ENCODE measurements at regions not wholly inside any gene's neighbourhood (a gene's known extent, or its start where the extent isn't known, plus 50 kb on each side); places are given as distances from the start of the nearest gene placed in this dataset.

DNA sequence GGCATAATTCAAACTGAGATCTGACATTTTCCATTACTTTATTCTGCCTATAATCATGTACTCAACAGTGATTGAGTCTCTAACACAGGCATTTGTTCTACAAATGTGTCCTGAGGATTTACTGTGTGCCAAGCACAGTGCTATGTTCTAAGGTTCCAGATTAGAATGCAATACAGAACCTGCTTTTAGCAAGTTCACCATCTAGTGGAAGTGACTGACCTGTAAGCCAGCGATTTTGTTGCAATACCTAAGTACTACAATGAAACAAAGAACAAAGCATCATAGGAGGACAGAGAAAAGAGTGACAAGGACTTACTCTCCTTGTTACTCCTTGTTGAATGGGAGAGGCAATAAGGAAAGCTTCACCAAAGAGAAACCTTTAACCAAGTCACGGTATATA lies 348.1 kb downstream of the ELAVL2 start:
- no peak overlapping the region for H3K4me3 ChIP-seq (ENCODE audit: low read depth, low read length)
- TF ChIP-seq, protein P1, sequence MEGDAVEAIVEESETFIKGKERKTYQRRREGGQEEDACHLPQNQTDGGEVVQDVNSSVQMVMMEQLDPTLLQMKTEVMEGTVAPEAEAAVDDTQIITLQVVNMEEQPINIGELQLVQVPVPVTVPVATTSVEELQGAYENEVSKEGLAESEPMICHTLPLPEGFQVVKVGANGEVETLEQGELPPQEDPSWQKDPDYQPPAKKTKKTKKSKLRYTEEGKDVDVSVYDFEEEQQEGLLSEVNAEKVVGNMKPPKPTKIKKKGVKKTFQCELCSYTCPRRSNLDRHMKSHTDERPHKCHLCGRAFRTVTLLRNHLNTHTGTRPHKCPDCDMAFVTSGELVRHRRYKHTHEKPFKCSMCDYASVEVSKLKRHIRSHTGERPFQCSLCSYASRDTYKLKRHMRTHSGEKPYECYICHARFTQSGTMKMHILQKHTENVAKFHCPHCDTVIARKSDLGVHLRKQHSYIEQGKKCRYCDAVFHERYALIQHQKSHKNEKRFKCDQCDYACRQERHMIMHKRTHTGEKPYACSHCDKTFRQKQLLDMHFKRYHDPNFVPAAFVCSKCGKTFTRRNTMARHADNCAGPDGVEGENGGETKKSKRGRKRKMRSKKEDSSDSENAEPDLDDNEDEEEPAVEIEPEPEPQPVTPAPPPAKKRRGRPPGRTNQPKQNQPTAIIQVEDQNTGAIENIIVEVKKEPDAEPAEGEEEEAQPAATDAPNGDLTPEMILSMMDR (IDR thresholded peaks at IDR 0.05; ENCODE audit: low read depth, low read length), result no peak
- no peak for TF ChIP-seq POLR2A (IDR thresholded peaks at IDR 0.05; ENCODE audit: extremely low read depth, insufficient read length)
- DNase-seq (ENCODE audit: low read depth), result no peak

DNA sequence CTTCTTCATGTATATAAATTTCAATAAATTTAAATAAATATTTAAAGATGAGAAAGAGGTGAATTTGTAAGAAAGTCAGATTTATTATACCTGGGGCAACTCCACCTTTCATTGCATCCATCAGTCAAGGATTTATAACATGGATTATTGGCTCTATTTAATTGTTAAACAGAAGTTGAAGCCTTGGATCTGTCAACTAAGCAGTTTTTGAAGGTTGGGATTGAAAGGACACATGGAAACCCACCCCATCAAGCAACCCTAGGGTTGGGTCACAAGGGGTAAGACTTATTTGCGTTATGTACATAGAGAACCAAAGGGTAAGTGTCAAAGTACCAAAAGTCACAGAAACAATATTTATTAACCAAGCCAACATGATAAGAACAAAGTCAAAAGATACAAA lies 342.5 kb downstream of the ELAVL2 start:
- no peak overlapping the region for H3K4me3 ChIP-seq (ENCODE audit: low read depth, low read length)
- DNase-seq (ENCODE audit: low read depth), result no peak
- TF ChIP-seq, protein P2, sequence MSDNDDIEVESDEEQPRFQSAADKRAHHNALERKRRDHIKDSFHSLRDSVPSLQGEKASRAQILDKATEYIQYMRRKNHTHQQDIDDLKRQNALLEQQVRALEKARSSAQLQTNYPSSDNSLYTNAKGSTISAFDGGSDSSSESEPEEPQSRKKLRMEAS (IDR thresholded peaks at IDR 0.05; ENCODE audit: low read depth, low read length), result no peak
- TF ChIP-seq, protein P1 (IDR thresholded peaks at IDR 0.05; ENCODE audit: low read depth, low read length), result no peak
- TF ChIP-seq MYC (IDR thresholded peaks at IDR 0.05; ENCODE audit: low read depth, low read length) (no peak), POLR2A (IDR thresholded peaks at IDR 0.05; ENCODE audit: extremely low read depth, insufficient read length) (no peak)

DNA sequence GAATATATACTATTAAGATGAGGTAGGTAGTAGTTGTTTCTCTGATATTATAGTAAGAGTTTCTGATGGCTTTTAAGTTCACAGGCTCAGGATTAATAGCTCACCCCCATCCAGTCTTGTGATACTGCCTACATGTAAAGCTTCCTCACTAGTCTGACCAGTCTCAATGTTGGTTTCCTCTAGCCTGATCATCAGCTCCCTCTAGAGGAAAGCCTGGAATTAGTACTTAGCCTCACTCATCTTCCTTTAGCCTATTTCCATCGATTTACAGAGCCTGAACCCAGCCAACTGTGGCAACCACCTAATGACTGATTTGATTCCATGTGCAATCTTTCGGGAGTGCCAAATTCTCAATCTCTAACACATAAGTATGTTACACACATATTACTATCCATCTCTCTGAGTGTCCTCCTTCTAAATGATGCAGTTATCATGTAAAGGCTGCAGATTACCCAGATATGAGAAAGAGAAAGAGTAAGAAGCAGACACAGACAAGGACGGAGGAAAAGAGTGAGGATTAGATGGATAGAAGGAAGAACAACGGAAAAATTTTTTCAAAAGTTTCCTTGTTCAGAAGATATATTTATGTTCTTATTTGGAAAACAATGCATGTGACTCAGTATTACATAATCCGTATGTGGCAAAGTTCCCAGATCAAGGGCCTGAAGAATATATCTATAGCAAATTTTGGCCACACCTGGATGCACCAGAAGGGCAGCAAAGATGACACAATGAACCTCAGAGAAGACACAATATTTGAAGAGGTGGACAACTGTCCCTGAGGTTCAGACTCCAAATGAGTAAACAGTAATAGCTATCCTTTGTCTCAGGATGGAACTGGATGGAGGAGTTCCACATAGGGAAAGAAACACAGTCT lies 333.7 kb downstream of the ELAVL2 start:
- no peak overlapping the region for H3K4me3 ChIP-seq (ENCODE audit: low read depth, low read length)
- peak; percentile 20 for DNase-seq (ENCODE audit: low read depth)

DNA sequence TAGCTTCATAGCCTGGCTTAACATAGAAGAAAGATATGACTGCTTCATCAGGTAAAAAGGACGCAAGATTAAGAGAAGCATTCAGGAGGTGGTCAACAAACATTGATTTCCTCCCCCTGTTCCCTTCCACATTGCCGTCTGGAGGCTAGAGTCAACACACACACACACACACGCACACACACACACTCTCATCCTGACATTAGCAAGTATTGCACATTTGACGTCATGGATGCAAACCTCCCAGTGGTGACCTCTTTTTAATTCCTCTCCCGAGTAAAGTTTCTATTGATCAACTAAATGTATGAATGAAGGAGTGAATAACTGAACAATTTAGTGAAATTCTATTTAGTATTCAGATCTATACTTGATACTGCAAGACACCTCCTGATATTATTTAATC lies 332.8 kb downstream of the ELAVL2 start:
- TF ChIP-seq, protein P2 (IDR thresholded peaks at IDR 0.05; ENCODE audit: low read depth, low read length), result no peak
- TF ChIP-seq, protein P1 (IDR thresholded peaks at IDR 0.05; ENCODE audit: low read depth, low read length), result no peak
- TF ChIP-seq MYC (IDR thresholded peaks at IDR 0.05; ENCODE audit: low read depth, low read length), result no peak
- H3K4me3 ChIP-seq (ENCODE audit: low read depth, low read length), result no peak overlapping the region
- no peak for DNase-seq (ENCODE audit: low read depth)

More for the DNA sequence above, 333.7 kb downstream of the ELAVL2 start:
- TF ChIP-seq POLR2A (IDR thresholded peaks at IDR 0.05; ENCODE audit: extremely low read depth, insufficient read length), result no peak
- TF ChIP-seq, protein P2 (IDR thresholded peaks at IDR 0.05; ENCODE audit: low read depth, low read length), result no peak
- no peak for TF ChIP-seq MYC (IDR thresholded peaks at IDR 0.05; ENCODE audit: low read depth, low read length)
- TF ChIP-seq, protein P1 (IDR thresholded peaks at IDR 0.05; ENCODE audit: low read depth, low read length), result peak; percentile 13

DNA sequence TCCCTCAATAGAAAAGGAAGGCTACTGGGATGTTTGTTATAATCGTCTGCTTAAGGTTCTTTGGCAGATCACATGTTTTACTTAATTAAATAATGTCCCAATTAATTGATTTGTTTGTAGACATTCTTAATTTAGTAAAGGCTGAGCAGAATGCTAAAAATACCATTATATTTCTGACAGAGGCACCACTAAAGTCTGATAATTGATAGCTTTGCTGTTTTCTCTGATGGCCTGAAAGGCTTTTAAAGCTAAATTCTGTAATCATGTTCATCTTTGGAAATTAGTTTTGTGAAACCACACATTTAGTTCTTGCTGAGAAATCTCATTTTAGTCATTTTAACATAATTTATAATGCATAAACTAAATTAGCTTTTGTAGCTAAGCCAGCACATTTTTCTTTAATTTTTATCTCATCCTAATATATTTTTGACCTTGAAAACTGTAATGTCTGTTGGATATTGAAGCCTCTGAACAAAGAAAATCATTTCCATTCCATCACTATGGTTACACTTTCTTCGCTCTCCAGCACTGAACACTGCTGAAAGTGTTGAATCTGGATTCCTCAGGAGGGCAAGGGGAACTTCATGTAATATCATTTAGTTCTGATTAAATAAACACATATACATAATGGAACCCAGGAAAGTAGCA lies 329.4 kb downstream of the ELAVL2 start:
- no peak for DNase-seq (ENCODE audit: low read depth)
- H3K4me3 ChIP-seq (ENCODE audit: low read depth, low read length), result no peak overlapping the region
- TF ChIP-seq, protein P2 (IDR thresholded peaks at IDR 0.05; ENCODE audit: low read depth, low read length), result no peak
- TF ChIP-seq MYC (IDR thresholded peaks at IDR 0.05; ENCODE audit: low read depth, low read length) (no peak), POLR2A (IDR thresholded peaks at IDR 0.05; ENCODE audit: extremely low read depth, insufficient read length) (no peak)
- TF ChIP-seq, protein P1 (IDR thresholded peaks at IDR 0.05; ENCODE audit: low read depth, low read length), result no peak
